ENCODE measurements at regions not wholly inside any gene's neighbourhood (a gene's known extent, or its start where the extent isn't known, plus 50 kb on each side); places are given as distances from the start of the nearest gene placed in this dataset.

- Histone ChIP-seq H3K9me3 (replicated peaks; ENCODE audit: control insufficient read depth, insufficient read depth, low read length) (no peaks in the 10 kb centered on the region), H3K79me2 (ENCODE audit: control insufficient read depth, insufficient read depth, low read length) (no peaks in the 10 kb centered on the region), H3K27me3 (ENCODE audit: control insufficient read depth in 2 of 2, insufficient read depth in 2 of 2, low read length in 2 of 2) (no peaks in the 10 kb centered on the region), H3K27ac (ENCODE audit: insufficient read depth, low read depth, low read length) (no peak overlapping the region), H3K9me1 (replicated peaks; ENCODE audit: control insufficient read depth, extremely low read depth, insufficient read depth, low read length) (no peaks in the 10 kb centered on the region), H2AFZ (ENCODE audit: low read depth, low read length) (no peak overlapping the region), H3K4me1 (ENCODE audit: control insufficient read depth, extremely low read depth, insufficient read depth, low read length) (no peaks in the 10 kb centered on the region), H4K20me1 (replicated peaks; ENCODE audit: control insufficient read depth, extremely low read depth, insufficient read depth, low read length) (no peaks in the 10 kb centered on the region), H3K4me3 (replicated peaks in 1 of 3; ENCODE audit: insufficient read depth in 1 of 3, low read depth in 1 of 3, low read length in 3 of 3) (no peak overlapping the region), H3K9ac (replicated peaks; ENCODE audit: extremely low read depth, insufficient read depth, low read length) (no peak overlapping the region), H3K36me3 (ENCODE audit: control insufficient read depth in 2 of 2, extremely low read depth in 1 of 2, insufficient read depth in 2 of 2, low read length in 2 of 2) (no peaks in the 10 kb centered on the region), H3K4me2 (ENCODE audit: insufficient read depth, low read length) (no peak overlapping the region)
- no TSS peak for BruUV-seq (replicated peaks)
- dilution Hi-C loops (cut with MboI; ENCODE audit: extremely low pct_ligation_motif_present, low sequenced_read_pairs): no loop called here
- ChIA-PET CTCF (no interaction called here), POLR2A (no interaction called here)
- TF ChIP-seq MYC (IDR thresholded peaks at IDR 0.05; ENCODE audit: low read depth, low read length): no peak
- no peak for TF ChIP-seq JUN (IDR thresholded peaks at IDR 0.05; ENCODE audit: borderline replicate concordance, insufficient read depth, insufficient read length, low read depth)
- TF ChIP-seq POLR2A (IDR thresholded peaks at IDR 0.05; ENCODE audit: low read depth, low read length): no peak
- no peak for TF ChIP-seq CTCF (IDR thresholded peaks at IDR 0.05; ENCODE audit: extremely low read depth in 1 of 2, insufficient read depth in 1 of 2, low read depth in 1 of 2, low read length in 2 of 2)
- no peak for TF ChIP-seq FOS (IDR thresholded peaks at IDR 0.05; ENCODE audit: borderline replicate concordance, insufficient read depth, low read length)
- TF ChIP-seq GATA2 (IDR thresholded peaks at IDR 0.05; ENCODE audit: insufficient read depth, insufficient read length, low read depth, low read length): no peak
- TF ChIP-seq EZH2 (IDR thresholded peaks at IDR 0.05; ENCODE audit: borderline replicate concordance, low read depth, low read length, severe bottlenecking): no peak
- no peak for TF ChIP-seq POLR2AphosphoS5 (IDR thresholded peaks at IDR 0.05; ENCODE audit: insufficient read depth, low read depth, low read length)
- TF ChIP-seq MAX (IDR thresholded peaks at IDR 0.05; ENCODE audit: insufficient read depth, insufficient read length): no peak
- intact Hi-C loops (cut with micrococcal nuclease): no loop called here
- DNase-seq (ENCODE audit: low read depth, low spot score) (no peak), FAIRE-seq (no peak)
Observed at GRCh38 chr9:105048331-105048730, 120.4 kb upstream of the ABCA1 start.

All from endothelial cell of umbilical vein (primary cell).